ENCODE measurements at regions not wholly inside any gene's neighbourhood (a gene's known extent, or its start where the extent isn't known, plus 50 kb on each side); places are given as distances from the start of the nearest gene placed in this dataset.

DNA sequence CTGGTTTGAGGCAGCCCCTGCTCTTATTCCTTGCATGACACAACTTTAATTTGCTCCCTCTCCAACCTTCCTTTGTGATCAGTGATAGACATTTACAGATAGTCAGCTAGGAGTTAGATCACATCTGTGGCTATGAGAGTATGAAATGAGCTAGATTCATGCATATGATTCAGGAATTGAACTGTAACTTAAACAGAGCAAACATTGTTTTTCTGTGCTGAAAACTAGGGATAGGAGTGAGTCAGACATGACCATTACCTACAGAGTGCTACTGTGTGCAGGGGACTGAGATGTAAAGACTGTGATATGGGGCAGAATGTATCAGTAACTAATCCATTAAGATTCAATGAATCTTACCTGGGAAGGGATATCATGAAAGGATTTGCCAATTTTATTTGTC lies 279.4 kb upstream of the SPTLC3 start:
- TF ChIP-seq TCF4 (CRISPR knock-in tag; IDR thresholded peaks at IDR 0.05; ENCODE audit: borderline replicate concordance) = no peak
- TF ChIP-seq ZFP3 (CRISPR knock-in tag; IDR thresholded peaks at IDR 0.05) = no peak
- TF ChIP-seq, protein P1, sequence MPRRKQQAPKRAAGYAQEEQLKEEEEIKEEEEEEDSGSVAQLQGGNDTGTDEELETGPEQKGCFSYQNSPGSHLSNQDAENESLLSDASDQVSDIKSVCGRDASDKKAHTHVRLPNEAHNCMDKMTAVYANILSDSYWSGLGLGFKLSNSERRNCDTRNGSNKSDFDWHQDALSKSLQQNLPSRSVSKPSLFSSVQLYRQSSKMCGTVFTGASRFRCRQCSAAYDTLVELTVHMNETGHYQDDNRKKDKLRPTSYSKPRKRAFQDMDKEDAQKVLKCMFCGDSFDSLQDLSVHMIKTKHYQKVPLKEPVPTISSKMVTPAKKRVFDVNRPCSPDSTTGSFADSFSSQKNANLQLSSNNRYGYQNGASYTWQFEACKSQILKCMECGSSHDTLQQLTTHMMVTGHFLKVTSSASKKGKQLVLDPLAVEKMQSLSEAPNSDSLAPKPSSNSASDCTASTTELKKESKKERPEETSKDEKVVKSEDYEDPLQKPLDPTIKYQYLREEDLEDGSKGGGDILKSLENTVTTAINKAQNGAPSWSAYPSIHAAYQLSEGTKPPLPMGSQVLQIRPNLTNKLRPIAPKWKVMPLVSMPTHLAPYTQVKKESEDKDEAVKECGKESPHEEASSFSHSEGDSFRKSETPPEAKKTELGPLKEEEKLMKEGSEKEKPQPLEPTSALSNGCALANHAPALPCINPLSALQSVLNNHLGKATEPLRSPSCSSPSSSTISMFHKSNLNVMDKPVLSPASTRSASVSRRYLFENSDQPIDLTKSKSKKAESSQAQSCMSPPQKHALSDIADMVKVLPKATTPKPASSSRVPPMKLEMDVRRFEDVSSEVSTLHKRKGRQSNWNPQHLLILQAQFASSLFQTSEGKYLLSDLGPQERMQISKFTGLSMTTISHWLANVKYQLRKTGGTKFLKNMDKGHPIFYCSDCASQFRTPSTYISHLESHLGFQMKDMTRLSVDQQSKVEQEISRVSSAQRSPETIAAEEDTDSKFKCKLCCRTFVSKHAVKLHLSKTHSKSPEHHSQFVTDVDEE (CRISPR knock-in tag; IDR thresholded peaks at IDR 0.05) = no peak
- no peak for TF ChIP-seq ARNTL (CRISPR knock-in tag; IDR thresholded peaks at IDR 0.05; ENCODE audit: borderline replicate concordance, low read depth)
- TF ChIP-seq OSR1 (CRISPR knock-in tag; IDR thresholded peaks at IDR 0.05) = no peak
- TF ChIP-seq BACH2 (CRISPR knock-in tag; IDR thresholded peaks at IDR 0.05; ENCODE audit: borderline replicate concordance) = no peak
- TF ChIP-seq ISL1 (CRISPR knock-in tag; IDR thresholded peaks at IDR 0.05) = no peak
- TF ChIP-seq PATZ1 (CRISPR knock-in tag; IDR thresholded peaks at IDR 0.05; ENCODE audit: borderline replicate concordance) = no peak
- TF ChIP-seq, protein P2, sequence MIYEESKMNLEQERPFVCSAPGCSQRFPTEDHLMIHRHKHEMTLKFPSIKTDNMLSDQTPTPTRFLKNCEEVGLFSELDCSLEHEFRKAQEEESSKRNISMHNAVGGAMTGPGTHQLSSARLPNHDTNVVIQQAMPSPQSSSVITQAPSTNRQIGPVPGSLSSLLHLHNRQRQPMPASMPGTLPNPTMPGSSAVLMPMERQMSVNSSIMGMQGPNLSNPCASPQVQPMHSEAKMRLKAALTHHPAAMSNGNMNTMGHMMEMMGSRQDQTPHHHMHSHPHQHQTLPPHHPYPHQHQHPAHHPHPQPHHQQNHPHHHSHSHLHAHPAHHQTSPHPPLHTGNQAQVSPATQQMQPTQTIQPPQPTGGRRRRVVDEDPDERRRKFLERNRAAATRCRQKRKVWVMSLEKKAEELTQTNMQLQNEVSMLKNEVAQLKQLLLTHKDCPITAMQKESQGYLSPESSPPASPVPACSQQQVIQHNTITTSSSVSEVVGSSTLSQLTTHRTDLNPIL (CRISPR knock-in tag; IDR thresholded peaks at IDR 0.05; ENCODE audit: low read depth) = no peak
- TF ChIP-seq SNAI2 (CRISPR knock-in tag; IDR thresholded peaks at IDR 0.05) = no peak
- TF ChIP-seq ZFP30 (CRISPR knock-in tag; IDR thresholded peaks at IDR 0.05) = no peak
- TF ChIP-seq RARB (CRISPR knock-in tag; IDR thresholded peaks at IDR 0.05) = no peak
- TF ChIP-seq ZNF8 (CRISPR knock-in tag; IDR thresholded peaks at IDR 0.05) = no peak
- TF ChIP-seq CSDC2 (CRISPR knock-in tag; IDR thresholded peaks at IDR 0.05) = no peak
